AG10803 (cell line): ENCODE measurements at regions not wholly inside any gene's neighbourhood (a gene's known extent, or its start where the extent isn't known, plus 50 kb on each side); places are given as distances from the start of the nearest gene placed in this dataset.
A peak's percentile ranks its signal among the peaks of the same experiment; 100 is the strongest.
"Not testable (repeated sequence)": the region's sequence is repeated elsewhere in the genome, so short reads cannot be mapped to it uniquely, and the experiment has no call there.

Experiments
- DNase-seq: peaks from one replicate; pipeline ENCODE4 v3.0.0; 2010; ENCODE audit warnings: low read depth
- H3K4me3 ChIP-seq: 2 replicates; pipeline ENCODE4 v1.5.1; 2011; ENCODE audit warnings: mild to moderate bottlenecking, low read length, control low read depth
- TF ChIP-seq, protein P1 (sequence below): conservative IDR thresholded peaks from 2 replicates; pipeline ENCODE4 v1.5.1; 2011; ENCODE audit warnings: mild to moderate bottlenecking, low read length, control low read depth, inconsistent platforms

DNA sequence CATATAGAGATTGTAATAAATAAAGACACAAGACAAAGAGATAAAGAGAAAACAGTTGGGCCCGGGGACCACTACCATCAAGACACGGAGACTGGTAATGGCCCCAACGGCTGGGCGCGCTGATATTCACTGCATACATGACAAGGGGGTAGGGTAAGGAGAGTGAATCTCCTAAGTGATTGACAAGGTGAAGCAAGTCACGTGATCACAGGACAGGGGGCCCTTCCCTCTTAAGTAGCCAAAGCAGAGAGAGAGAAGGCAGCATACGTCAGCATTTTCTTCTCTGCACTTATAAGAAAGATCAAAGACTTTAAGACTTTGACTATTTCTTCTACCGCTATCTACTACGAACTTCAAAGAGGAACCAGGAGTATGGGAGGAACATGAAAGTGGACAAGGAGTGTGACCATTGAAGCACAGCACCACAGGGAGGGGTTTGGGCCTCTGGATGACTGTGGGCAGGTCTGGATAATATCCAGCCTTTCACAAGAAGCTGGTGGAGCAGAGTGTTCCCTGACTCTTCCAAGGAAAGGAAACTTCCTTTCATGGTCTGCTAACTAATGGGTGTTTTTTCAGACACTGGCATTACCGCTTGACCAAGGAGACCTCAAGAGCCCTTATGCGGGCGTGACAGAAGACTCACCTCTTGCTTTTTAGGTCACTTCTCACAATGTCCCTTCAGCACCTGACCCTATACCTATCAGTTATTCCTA, 75.6 kb downstream of the MRPL39 start:
- H3K4me3 ChIP-seq, DNase-seq: not testable (repeated sequence)

DNA sequence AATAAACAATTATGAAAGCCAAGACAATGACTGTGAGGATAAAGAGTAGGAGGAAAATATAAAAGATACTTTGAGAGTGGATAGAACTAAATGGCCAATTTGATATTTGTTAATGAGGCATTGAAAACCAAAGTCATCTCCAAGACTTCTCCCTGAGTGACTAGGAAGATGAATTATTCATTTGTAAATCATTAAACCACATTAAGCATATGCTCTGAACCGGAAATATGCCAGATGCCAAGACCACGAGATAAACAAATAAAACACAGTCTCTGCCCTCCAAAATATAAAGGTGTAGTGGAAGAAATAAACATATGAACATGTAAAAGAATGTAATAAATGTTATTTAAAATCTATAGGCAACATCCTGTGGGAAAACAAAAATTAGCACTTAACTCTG, 78.8 kb downstream of the MRPL39 start:
- TF ChIP-seq, protein P1, sequence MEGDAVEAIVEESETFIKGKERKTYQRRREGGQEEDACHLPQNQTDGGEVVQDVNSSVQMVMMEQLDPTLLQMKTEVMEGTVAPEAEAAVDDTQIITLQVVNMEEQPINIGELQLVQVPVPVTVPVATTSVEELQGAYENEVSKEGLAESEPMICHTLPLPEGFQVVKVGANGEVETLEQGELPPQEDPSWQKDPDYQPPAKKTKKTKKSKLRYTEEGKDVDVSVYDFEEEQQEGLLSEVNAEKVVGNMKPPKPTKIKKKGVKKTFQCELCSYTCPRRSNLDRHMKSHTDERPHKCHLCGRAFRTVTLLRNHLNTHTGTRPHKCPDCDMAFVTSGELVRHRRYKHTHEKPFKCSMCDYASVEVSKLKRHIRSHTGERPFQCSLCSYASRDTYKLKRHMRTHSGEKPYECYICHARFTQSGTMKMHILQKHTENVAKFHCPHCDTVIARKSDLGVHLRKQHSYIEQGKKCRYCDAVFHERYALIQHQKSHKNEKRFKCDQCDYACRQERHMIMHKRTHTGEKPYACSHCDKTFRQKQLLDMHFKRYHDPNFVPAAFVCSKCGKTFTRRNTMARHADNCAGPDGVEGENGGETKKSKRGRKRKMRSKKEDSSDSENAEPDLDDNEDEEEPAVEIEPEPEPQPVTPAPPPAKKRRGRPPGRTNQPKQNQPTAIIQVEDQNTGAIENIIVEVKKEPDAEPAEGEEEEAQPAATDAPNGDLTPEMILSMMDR, result no peak
- no peak overlapping the region for H3K4me3 ChIP-seq
- no peak for DNase-seq

DNA sequence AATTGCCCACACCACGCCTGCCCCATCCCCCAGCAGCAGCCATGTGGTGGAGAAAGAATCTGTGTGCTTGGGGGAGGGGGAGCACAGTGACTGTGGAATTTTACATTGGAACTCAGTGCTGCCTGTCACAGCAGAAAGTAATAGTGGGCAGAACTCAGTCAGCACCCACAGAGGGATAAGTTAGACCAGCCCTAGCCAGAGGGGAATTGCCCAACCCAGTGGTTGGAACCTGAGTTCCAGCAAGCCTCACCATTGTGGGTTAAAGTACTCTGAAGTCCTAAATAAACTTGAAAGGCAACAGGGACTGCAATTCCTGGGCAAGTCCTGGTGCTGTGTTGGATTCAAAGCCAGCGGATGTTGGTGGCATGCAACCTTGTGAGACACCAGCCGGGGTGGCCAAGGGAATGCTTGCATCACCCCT, 88.8 kb downstream of the MRPL39 start:
- no peak overlapping the region for H3K4me3 ChIP-seq
- TF ChIP-seq, protein P1, result no peak
- DNase-seq, result peak; percentile 20

DNA sequence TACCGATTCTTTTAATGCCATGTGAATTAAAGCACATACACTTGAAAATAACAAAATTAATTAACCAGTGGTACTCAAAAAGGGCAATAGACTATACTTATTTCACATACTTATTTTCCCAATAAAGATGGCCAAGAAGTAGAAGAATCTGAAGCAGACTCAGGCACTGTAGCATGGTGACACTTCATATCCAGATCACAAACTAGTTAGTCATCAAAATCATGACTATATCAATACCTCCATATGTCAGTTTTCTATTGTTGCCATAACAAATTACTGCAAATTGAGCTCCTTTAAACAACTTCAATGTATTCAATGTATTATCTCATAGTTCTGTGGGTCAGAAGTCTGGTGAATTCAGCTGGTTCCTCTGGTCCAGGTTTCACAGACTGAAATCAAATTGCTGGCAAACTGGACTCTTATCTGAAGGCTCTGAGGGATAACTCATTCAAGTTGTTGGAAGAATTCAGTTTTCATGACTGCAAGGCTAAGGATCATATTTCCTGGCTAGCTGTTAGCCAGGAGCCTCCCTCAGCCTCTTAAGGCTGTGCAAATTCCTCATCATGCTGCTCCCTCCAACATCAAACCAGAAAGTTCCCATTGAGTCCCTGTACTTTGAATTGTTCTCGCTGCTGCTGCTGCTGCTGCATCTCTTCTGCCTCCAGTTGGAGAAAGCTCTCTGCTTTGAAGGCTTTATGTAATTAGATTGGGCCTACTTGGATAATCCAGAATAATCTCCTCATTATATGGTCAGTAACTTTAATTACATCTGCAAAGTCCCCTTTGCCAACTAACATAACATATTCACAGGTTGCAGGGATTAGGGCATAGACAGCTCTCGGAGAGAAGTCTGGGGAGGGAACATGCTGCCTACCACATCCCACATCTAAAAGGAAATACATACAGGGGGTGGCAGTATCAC, 91.5 kb downstream of the MRPL39 start:
- H3K4me3 ChIP-seq, result no peak overlapping the region
- TF ChIP-seq, protein P1, result no peak
- peak; percentile 10 for DNase-seq

DNA sequence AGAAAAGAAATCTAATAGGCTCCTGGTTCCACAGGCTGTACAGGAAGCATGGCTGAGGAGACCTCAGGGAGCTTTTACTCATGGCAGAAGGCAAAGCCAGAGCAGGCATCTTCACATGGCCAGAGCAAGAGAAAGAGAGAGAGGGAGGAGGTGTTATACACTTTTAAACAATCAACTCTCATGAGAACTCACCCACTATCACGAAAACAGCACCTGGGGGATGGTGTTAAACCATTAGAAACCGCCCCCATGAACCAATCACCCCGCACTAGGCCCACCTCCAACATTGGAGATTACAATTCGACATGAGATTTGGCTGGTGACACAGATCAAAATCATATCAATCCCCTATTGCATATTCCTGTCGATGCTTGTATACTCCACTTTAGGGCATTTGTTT, 93.5 kb downstream of the MRPL39 start:
- TF ChIP-seq, protein P1, result no peak
- H3K4me3 ChIP-seq, result no peak overlapping the region
- DNase-seq, result no peak

DNA sequence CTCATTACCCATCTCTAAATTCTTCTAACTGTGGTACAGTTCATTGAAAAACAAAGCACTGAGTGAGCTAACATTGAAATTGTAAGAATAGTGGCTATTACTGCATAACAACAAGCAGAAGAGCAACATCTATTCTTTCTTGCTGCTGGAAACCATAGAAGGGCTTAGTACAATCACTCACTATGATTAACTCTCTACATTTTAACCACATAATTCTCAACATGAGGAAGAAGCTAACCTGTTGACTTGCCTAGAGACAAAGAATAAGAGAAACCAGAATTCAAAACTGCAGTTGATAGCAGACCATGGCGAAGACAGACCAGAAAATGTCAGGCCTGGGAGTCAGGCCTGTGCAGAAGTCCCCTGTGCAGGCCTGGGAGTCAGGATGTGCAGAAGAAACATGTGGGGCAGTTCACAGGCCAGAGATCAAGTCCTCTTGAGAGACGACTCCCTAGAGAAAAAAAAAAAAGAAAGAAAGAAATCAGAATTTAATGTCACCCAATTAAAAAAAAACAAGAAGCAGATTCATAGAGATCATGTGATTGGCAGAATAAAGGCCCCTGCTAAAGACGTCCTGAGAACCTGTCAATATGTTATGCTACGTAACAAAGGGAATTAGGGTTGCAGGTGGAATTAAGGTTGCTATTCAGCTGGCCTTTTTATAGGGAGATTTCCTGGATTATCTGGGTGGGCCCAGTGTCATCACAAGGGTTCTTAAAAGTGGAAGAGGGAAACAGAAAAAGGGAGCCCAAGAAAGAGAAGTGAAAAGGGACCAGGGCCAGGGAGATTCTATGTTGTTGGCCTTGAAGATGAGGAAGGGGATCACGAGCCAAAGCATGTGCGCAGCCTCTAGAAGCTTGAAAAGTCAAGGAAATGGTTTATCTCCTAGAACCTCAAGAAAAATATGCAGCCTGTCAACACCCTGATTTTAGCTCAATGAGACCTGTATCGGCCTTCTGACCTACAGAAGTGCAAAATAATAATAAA, 94.9 kb downstream of the MRPL39 start:
- no peak overlapping the region for H3K4me3 ChIP-seq
- TF ChIP-seq, protein P1, result no peak
- DNase-seq, result no peak

DNA sequence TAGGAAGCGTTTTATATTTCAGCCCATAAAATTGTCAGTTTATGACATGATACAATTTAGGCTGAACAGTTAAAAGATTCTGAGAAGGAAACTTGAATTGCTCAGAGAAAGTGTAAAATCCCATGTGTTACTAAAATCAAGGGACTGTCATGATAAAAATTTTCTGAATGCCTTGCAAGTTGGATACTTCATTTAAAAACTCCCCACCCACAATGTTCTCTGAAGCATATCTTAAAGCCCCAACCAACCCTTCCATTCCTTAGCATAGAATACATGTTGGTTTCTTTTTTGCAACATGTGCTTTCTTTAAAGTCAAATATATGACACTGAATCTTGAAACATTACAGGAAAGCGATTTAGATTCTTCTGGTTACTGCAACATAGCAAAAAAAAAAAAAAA, 97.4 kb downstream of the MRPL39 start:
- TF ChIP-seq, protein P1, result no peak
- H3K4me3 ChIP-seq, result no peak overlapping the region
- DNase-seq, result no peak
